ENCODE measurements at regions not wholly inside any gene's neighbourhood (a gene's known extent, or its start where the extent isn't known, plus 50 kb on each side); places are given as distances from the start of the nearest gene placed in this dataset.

GRCh38 chr14:25841226-25841625 lies 756.6 kb downstream of the NOVA1 start:
- H2BK15ac ChIP-seq (ENCODE audit: low read depth, low read length), result no peak overlapping the region
- H3K4ac ChIP-seq (ENCODE audit: low read depth, low read length), result no peak overlapping the region
- H3K4me2 ChIP-seq (ENCODE audit: low read depth, low read length), result no peak overlapping the region
- ATAC-seq (ENCODE audit: low read depth) (no peak), DNase-seq (no peak)
- intact Hi-C loops (cut with micrococcal nuclease), result no loop called here
- in situ Hi-C loops (cut with MboI; ENCODE audit: low sequenced_read_pairs), result no loop called here
- H4K5ac ChIP-seq (ENCODE audit: low read depth, low read length), result no peak overlapping the region
- no peak overlapping the region for H3K27ac ChIP-seq (ENCODE audit: insufficient read depth, low read length)
- no peaks in the 10 kb centered on the region for H3K9me1 ChIP-seq (ENCODE audit: insufficient read depth, low read length)
- no peak overlapping the region for H2BK120ac ChIP-seq (ENCODE audit: low read depth, low read length)
- H3K9ac ChIP-seq (ENCODE audit: low read depth, low read length), result no peak overlapping the region
- no peak overlapping the region for H3K18ac ChIP-seq (ENCODE audit: low read depth, low read length)
- peaks cover 8% of the 10 kb centered on the region for H3K9me3 ChIP-seq (ENCODE audit: control insufficient read depth, insufficient read depth, low read length)
- no peak overlapping the region for H2AFZ ChIP-seq (replicated peaks; ENCODE audit: low read length, poor library complexity)
- H4K8ac ChIP-seq (ENCODE audit: low read depth in 2 of 2, low read length in 2 of 2), result no peak overlapping the region
- CTCF ChIA-PET, result no interaction called here
- no peak overlapping the region for H2BK5ac ChIP-seq (ENCODE audit: low read depth, low read length, poor library complexity, severe bottlenecking)
- H4K20me1 ChIP-seq (ENCODE audit: insufficient read depth, low read length), result no peaks in the 10 kb centered on the region
- H3K79me1 ChIP-seq (ENCODE audit: low read depth in 1 of 2, low read length in 2 of 2), result no peaks in the 10 kb centered on the region
- H2AK5ac ChIP-seq (ENCODE audit: low read depth, low read length), result no peak overlapping the region
- no peaks in the 10 kb centered on the region for H3K27me3 ChIP-seq (ENCODE audit: control insufficient read depth, insufficient read depth, low read length)
- H3K4me1 ChIP-seq (ENCODE audit: control insufficient read depth, insufficient read depth, low read length), result no peaks in the 10 kb centered on the region
- H3K36me3 ChIP-seq (ENCODE audit: control insufficient read depth, insufficient read depth, low read length), result no peaks in the 10 kb centered on the region
- no peak overlapping the region for H4K91ac ChIP-seq (ENCODE audit: insufficient read depth, low read depth, low read length)
- no TSS peak for BruUV-seq (replicated peaks)
- no peak overlapping the region for H3K23ac ChIP-seq (ENCODE audit: low read depth, low read length)
- H3K4me3 ChIP-seq (ENCODE audit: insufficient read depth, low read depth, low read length), result no peak overlapping the region
- no peak overlapping the region for H3K14ac ChIP-seq (replicated peaks; ENCODE audit: low read depth, low read length)
- WGBS, 2 experiments (ENCODE audit: extremely low coverage in 2 of 2, insufficient read length in 1 of 2), result no CpG with 5 or more reads among the region's 2 CpGs
- POLR2A ChIA-PET (ENCODE audit: unreplicated experiment), result no interaction called here
- dilution Hi-C loops (cut with HindIII; ENCODE audit: low sequenced_read_pairs, unreplicated experiment), result no loop called here
- TF ChIP-seq FOS (IDR thresholded peaks at IDR 0.05; ENCODE audit: low read depth, low read length) (no peak), SMC3 (IDR thresholded peaks at IDR 0.05; ENCODE audit: low read depth, low read length) (no peak), NFE2L2 (IDR thresholded peaks at IDR 0.05; ENCODE audit: low read depth, low read length) (no peak), BHLHE40 (IDR thresholded peaks at IDR 0.05; ENCODE audit: low read depth, low read length) (no peak), CHD1 (IDR thresholded peaks at IDR 0.05; ENCODE audit: low read depth, low read length) (no peak), MXI1 (IDR thresholded peaks at IDR 0.05; ENCODE audit: borderline replicate concordance, low read depth, low read length) (no peak)
- H2AK9ac ChIP-seq (replicated peaks; ENCODE audit: low read depth, low read length, poor library complexity), result no peak overlapping the region
- no peak overlapping the region for H3K56ac ChIP-seq (ENCODE audit: extremely low read depth, insufficient read depth, low read length)
- no peak overlapping the region for H2BK20ac ChIP-seq (ENCODE audit: low read depth, low read length)
